Stimulated activated CD8-positive, alpha-beta memory T cell treated with anti-CD3 and anti-CD28 coated beads, Interleukin-15, amount 100 ng/mL, for 48 hours (primary cell): ENCODE measurements at regions not wholly inside any gene's neighbourhood (a gene's known extent, or its start where the extent isn't known, plus 50 kb on each side); places are given as distances from the start of the nearest gene placed in this dataset.

Source experiments
- DNase-seq, 2 donors: peaks; one replicate each; pipeline ENCODE4 v3.0.0-alpha.2; 2020; ENCODE audit warnings: low read depth in 2 of 2

- no peak for DNase-seq
Measured at GRCh38 chr2:215770668-215771067, 242.7 kb downstream of the MREG start.

- DNase-seq: no peak
Measured at GRCh38 chr2:215769246-215769645, 244.1 kb downstream of the MREG start.

- DNase-seq: no peak
Measured at GRCh38 chr2:215767625-215768024, 245.7 kb downstream of the MREG start.

- no peak for DNase-seq
Measured at GRCh38 chr2:215765729-215766360, 247.5 kb downstream of the MREG start.

GRCh38 chr2:215764441-215765048 is 248.8 kb downstream of the MREG start:
- DNase-seq: no peak

GRCh38 chr2:215760557-215760956 is 252.8 kb downstream of the MREG start:
- no peak for DNase-seq

GRCh38 chr2:215760091-215760490 is 253.3 kb downstream of the MREG start:
- no peak for DNase-seq

GRCh38 chr2:215758691-215759090 is 254.7 kb downstream of the MREG start:
- no peak for DNase-seq

GRCh38 chr2:215756346-215756730 is 257.0 kb downstream of the MREG start:
- DNase-seq: no peak

- DNase-seq: no peak
Measured at GRCh38 chr2:215755641-215756345, 257.6 kb downstream of the MREG start.

- DNase-seq: no peak
Measured at GRCh38 chr2:215754546-215754945, 258.8 kb downstream of the MREG start.

- no peak for DNase-seq
Measured at GRCh38 chr2:215753808-215754207, 259.5 kb downstream of the MREG start.

- DNase-seq: no peak
Measured at GRCh38 chr2:215752991-215753390, 260.4 kb downstream of the MREG start.

- no peak for DNase-seq
Measured at GRCh38 chr2:215752436-215752835, 260.9 kb downstream of the MREG start.

- DNase-seq: no peak
Measured at GRCh38 chr2:215751911-215752272, 261.5 kb downstream of the MREG start.

GRCh38 chr2:215751200-215751910 is 262.0 kb downstream of the MREG start:
- DNase-seq: no peak

- no peak for DNase-seq
Measured at GRCh38 chr2:215750763-215751162, 262.6 kb downstream of the MREG start.

- no peak for DNase-seq
Measured at GRCh38 chr2:215749092-215749957, 264.0 kb downstream of the MREG start.

- no peak for DNase-seq
Measured at GRCh38 chr2:215748446-215748845, 264.9 kb downstream of the MREG start.

- DNase-seq: no peak
Measured at GRCh38 chr2:215746887-215747615, 266.3 kb downstream of the MREG start.
